Loucy (cell line): ENCODE measurements at regions not wholly inside any gene's neighbourhood (a gene's known extent, or its start where the extent isn't known, plus 50 kb on each side); places are given as distances from the start of the nearest gene placed in this dataset.

ENCODE experiments used
- H2AFZ ChIP-seq: fragments of 200-600 bp; sonication (generic); 2 replicates; pipeline ENCODE4 v1.6.0; 2016; ENCODE audit warnings: antibody characterized with exemption, mild to moderate bottlenecking, low read length, moderate library complexity
- H3F3A ChIP-seq: fragments of 200-600 bp; 2 replicates; pipeline ENCODE4 v1.6.0; 2016; ENCODE audit warnings: antibody characterized with exemption, low read depth, mild to moderate bottlenecking
- H3K27me3 ChIP-seq: fragments of 200-600 bp; sonication (generic); 2 replicates; pipeline ENCODE4 v1.6.1; 2014; ENCODE audit warnings: low read length, mild to moderate bottlenecking; ENCODE audit not compliant: insufficient read depth, poor library complexity, severe bottlenecking
- H3K36me3 ChIP-seq: fragments of 200-600 bp; sonication (generic); 2 replicates; pipeline ENCODE4 v1.6.1; 2016; ENCODE audit warnings: low read length; ENCODE audit not compliant: insufficient read depth
- H3K4me1 ChIP-seq: fragments of 200-600 bp; sonication (generic); 2 replicates; pipeline ENCODE4 v1.5.1; 2014; ENCODE audit warnings: low read length, mild to moderate bottlenecking; ENCODE audit not compliant: insufficient read depth, poor library complexity, severe bottlenecking
- H3K4me2 ChIP-seq: fragments of 200-600 bp; sonication (generic); 2 replicates; pipeline ENCODE4 v1.6.0; 2014; ENCODE audit warnings: antibody characterized with exemption, low read length, low read depth, mild to moderate bottlenecking; ENCODE audit not compliant: poor library complexity, severe bottlenecking
- H3K4me3 ChIP-seq: fragments of 200-600 bp; sonication (generic); 2 replicates; pipeline ENCODE4 v1.5.1; 2014; ENCODE audit warnings: low read length, mild to moderate bottlenecking, mixed read lengths; ENCODE audit not compliant: poor library complexity, severe bottlenecking
- H3K79me2 ChIP-seq: fragments of 200-600 bp; sonication (generic); 2 replicates; pipeline ENCODE4 v1.6.1; 2014; ENCODE audit warnings: low read length; ENCODE audit not compliant: insufficient read depth
- H3K9ac ChIP-seq: fragments of 200-600 bp; sonication (generic); 2 replicates; pipeline ENCODE4 v1.6.0; 2014; ENCODE audit warnings: mild to moderate bottlenecking, low read depth, low read length, moderate library complexity; ENCODE audit not compliant: poor library complexity, severe bottlenecking
- H3K9me2 ChIP-seq: fragments of 200-600 bp; sonication (generic); replicated peaks from 2 replicates; pipeline ENCODE4 v1.6.1; 2016; ENCODE audit warnings: low read depth, low read length, mixed read lengths
- H3K9me3 ChIP-seq: fragments of 200-600 bp; sonication (generic); 2 replicates; pipeline ENCODE4 v1.6.1; 2014; ENCODE audit warnings: mild to moderate bottlenecking, antibody characterized with exemption, low read length, low read depth; ENCODE audit not compliant: insufficient read depth
- H4K20me1 ChIP-seq: fragments of 200-600 bp; sonication (generic); 2 replicates; pipeline ENCODE4 v1.6.0; 2014; ENCODE audit warnings: antibody characterized with exemption, low read length, mild to moderate bottlenecking; ENCODE audit not compliant: insufficient read depth, poor library complexity, severe bottlenecking
- EZH2phosphoT487 ChIP-seq: fragments of 200-600 bp; IDR thresholded peaks from 2 replicates; pipeline ENCODE4 v1.6.1; 2018; ENCODE audit warnings: antibody characterized with exemption, mild to moderate bottlenecking, moderate library complexity, borderline replicate concordance
- TF ChIP-seq, protein P1 (sequence below): fragments of 200-600 bp; sonication (generic); conservative IDR thresholded peaks from 2 replicates; pipeline ENCODE4 v1.5.1; 2014; ENCODE audit warnings: mild to moderate bottlenecking, antibody characterized with exemption, low read length

DNA sequence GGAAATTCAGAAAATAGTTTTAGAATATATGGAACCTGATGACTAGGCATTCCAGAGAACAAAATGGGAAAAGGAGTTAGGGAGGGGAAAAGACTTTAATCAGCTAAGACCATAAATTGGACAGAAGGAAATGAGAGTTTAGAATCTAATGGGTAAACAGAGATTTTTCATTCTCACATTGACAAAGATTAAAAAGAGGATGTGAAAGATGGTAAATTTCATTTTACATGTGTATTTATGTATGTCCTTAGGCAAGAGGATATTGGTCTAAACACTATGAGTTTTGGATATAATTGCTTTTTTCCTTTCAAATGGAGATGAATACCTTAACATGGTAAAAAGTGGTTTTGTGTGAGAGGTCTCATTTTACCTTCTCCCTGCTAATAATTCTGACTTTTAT is 1021.9 kb downstream of the NSUN3 start:
- Histone ChIP-seq H3K9ac (no peak overlapping the region), H3K27me3 (no peaks in the 10 kb centered on the region), H3K4me1 (no peaks in the 10 kb centered on the region), H3K36me3 (no peaks in the 10 kb centered on the region), H3K4me3 (no peak overlapping the region), H3F3A (no peaks in the 10 kb centered on the region), H3K9me3 (no peaks in the 10 kb centered on the region), H2AFZ (no peak overlapping the region), H4K20me1 (no peaks in the 10 kb centered on the region), H3K4me2 (no peak overlapping the region), H3K79me2 (no peaks in the 10 kb centered on the region), H3K9me2 (no peaks in the 10 kb centered on the region)
- TF ChIP-seq EZH2phosphoT487, result no peak
- TF ChIP-seq, protein P1, sequence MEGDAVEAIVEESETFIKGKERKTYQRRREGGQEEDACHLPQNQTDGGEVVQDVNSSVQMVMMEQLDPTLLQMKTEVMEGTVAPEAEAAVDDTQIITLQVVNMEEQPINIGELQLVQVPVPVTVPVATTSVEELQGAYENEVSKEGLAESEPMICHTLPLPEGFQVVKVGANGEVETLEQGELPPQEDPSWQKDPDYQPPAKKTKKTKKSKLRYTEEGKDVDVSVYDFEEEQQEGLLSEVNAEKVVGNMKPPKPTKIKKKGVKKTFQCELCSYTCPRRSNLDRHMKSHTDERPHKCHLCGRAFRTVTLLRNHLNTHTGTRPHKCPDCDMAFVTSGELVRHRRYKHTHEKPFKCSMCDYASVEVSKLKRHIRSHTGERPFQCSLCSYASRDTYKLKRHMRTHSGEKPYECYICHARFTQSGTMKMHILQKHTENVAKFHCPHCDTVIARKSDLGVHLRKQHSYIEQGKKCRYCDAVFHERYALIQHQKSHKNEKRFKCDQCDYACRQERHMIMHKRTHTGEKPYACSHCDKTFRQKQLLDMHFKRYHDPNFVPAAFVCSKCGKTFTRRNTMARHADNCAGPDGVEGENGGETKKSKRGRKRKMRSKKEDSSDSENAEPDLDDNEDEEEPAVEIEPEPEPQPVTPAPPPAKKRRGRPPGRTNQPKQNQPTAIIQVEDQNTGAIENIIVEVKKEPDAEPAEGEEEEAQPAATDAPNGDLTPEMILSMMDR, result no peak

DNA sequence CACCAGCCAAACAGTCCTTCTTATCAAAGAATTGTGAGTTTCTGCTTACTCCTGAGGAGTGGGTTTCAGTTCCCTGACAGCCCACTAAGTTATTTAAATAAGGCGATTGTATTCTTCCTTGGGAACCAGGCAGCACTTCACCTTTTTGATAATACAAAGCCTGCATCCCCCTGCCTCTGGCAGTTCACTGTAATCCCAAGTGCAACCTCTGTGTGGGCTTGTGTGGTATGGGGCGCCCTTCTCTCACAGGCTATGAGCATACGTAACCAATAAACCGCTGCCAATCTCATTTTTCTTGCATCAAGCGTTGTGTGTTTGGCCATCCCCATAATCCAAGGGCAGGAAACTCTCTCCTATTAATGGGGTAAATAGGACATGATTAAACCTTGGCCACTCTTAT is 1025.6 kb downstream of the NSUN3 start:
- no peak overlapping the region for H3K4me3 ChIP-seq
- no peaks in the 10 kb centered on the region for H3K79me2 ChIP-seq
- H3K27me3 ChIP-seq, result no peaks in the 10 kb centered on the region
- H2AFZ ChIP-seq, result no peak overlapping the region
- no peaks in the 10 kb centered on the region for H4K20me1 ChIP-seq
- no peak overlapping the region for H3K9ac ChIP-seq
- TF ChIP-seq, protein P1, result no peak
- no peak for TF ChIP-seq EZH2phosphoT487
- no peaks in the 10 kb centered on the region for H3K9me2 ChIP-seq
- H3K4me2 ChIP-seq, result no peak overlapping the region
- H3K4me1 ChIP-seq, result no peaks in the 10 kb centered on the region
- no peaks in the 10 kb centered on the region for H3K9me3 ChIP-seq
- no peaks in the 10 kb centered on the region for H3K36me3 ChIP-seq
- H3F3A ChIP-seq, result no peaks in the 10 kb centered on the region

DNA sequence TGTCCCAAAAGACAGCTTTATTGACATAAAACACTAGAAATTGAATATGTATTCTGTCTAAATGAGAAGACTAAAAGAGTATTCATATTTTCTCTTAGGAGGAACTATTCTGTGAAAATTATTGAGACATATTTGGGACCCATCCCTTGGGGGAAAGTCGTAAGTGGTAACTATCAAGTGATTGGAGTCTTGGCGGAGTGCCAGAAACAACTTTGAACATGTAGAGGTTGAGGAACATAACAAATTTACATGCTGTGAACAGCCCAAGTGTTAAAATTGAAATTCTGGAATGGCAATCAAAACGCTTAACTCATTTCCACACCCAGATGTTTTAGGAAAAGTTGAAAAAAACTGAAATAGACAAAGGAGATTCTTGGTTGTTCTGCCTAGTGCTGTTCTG is 1034.6 kb downstream of the NSUN3 start:
- Histone ChIP-seq H3K4me3 (no peak overlapping the region), H3K9me2 (no peaks in the 10 kb centered on the region), H3K9me3 (no peaks in the 10 kb centered on the region), H3K79me2 (no peaks in the 10 kb centered on the region), H3K4me1 (no peaks in the 10 kb centered on the region), H4K20me1 (no peaks in the 10 kb centered on the region), H3K4me2 (no peak overlapping the region), H3K9ac (no peak overlapping the region), H3K36me3 (no peaks in the 10 kb centered on the region), H2AFZ (no peak overlapping the region), H3F3A (no peaks in the 10 kb centered on the region), H3K27me3 (no peaks in the 10 kb centered on the region)
- TF ChIP-seq EZH2phosphoT487, result no peak
- TF ChIP-seq, protein P1, result no peak
